Right lobe of liver (tissue), 6 donors: ENCODE measurements at regions not wholly inside any gene's neighbourhood (a gene's known extent, or its start where the extent isn't known, plus 50 kb on each side); places are given as distances from the start of the nearest gene placed in this dataset.
"Not testable (repeated sequence)": the region's sequence is repeated elsewhere in the genome, so short reads cannot be mapped to it uniquely, and the experiment has no call there.

Experiments
- ATAC-seq, 4 donors: fragments of 200-7000 bp; cut with Tn5 transposase; one replicate each; pipeline ENCODE4 v1.9.1; 2020; ENCODE audit warnings: mild to moderate bottlenecking in 4 of 4, moderate library complexity in 4 of 4
- DNase-seq, 3 donors: peaks; one replicate each; pipeline ENCODE4 v3.0.0-alpha.2; 2020
- H3K27ac ChIP-seq, 3 donors: fragments of 200-600 bp; one replicate each; pipeline ENCODE4 v1.8.0; 2022
- H3K27me3 ChIP-seq, 2 donors: fragments of 200-600 bp; one replicate each; pipeline ENCODE4 v1.8.0; 2022
- H3K36me3 ChIP-seq, 4 donors: fragments of 200-600 bp; sonication (generic) in 1 of 4; one replicate each; pipeline versions ENCODE4 v1.5.1 to v1.8.0; 2017 to 2022; ENCODE audit warnings: control low read depth in 1 of 4
- H3K4me1 ChIP-seq, 4 donors: fragments of 200-600 bp; sonication (generic) in 1 of 4; one replicate each; pipeline versions ENCODE4 v1.5.1 to v1.8.0; 2017 to 2022; ENCODE audit warnings: control low read depth in 1 of 4
- H3K4me3 ChIP-seq, 3 donors: fragments of 200-600 bp; one replicate each; pipeline ENCODE4 v1.8.0; 2022
- H3K9me3 ChIP-seq, 4 donors: fragments of 200-600 bp; sonication (generic) in 1 of 4; one replicate each; pipeline versions ENCODE4 v1.5.1 to v1.8.0; 2017 to 2022; ENCODE audit warnings: control low read depth in 1 of 4
- CTCF ChIP-seq, 4 donors: fragments of 200-600 bp in 3 of 4; fragments of 450-650 bp in 1 of 4; IDR thresholded peaks; one replicate each; pipeline versions ENCODE4 v1.5.1 to v1.8.0; 2016 to 2022; ENCODE audit warnings: antibody characterized with exemption in 4 of 4, mild to moderate bottlenecking in 2 of 4
- POLR2A ChIP-seq: fragments of 450-650 bp; IDR thresholded peaks from one replicate; pipeline ENCODE4 v1.6.1; 2017; ENCODE audit warnings: antibody characterized with exemption, mild to moderate bottlenecking
- WGBS: methylation state at CpG from one replicate; pipeline ENCODE4 v1.1.6; 2018; ENCODE audit warnings: low coverage, low lambda C conversion rate; ENCODE audit not compliant: insufficient coverage; ENCODE audit errors: missing lambda C conversion rate; 5-methylcytosine and 5-hydroxymethylcytosine counted together
- intact Hi-C, 2 donors: fragments of 100-400 bp; cut with DNase I; formaldehyde crosslinking; loops; one replicate each; pipeline versions ENCODE4 v1.11.2 to v1.14.1; 2022
- donor health status: DM: no; HTN: yes; CAD: no.
- donor health status: DM: no; HTN: no; CAD: no.
- donor health status: DM: no; HTN: no; CAD: no.
- donor health status: DM: no; HTN: yes; CAD: no.
- donor health status: DM: no; HTN: yes; CAD: no.

- H3K27ac ChIP-seq = no peak overlapping the region
- DNase-seq (no peak), ATAC-seq (no peak)
- intact Hi-C loops = no loop called here
- no peaks in the 10 kb centered on the region for H3K27me3 ChIP-seq
- no peak overlapping the region for H3K4me3 ChIP-seq
- 55% methylated on average over 2 of the region's 2 CpGs for WGBS
- H3K4me1 ChIP-seq = no peaks in the 10 kb centered on the region
- TF ChIP-seq POLR2A = no peak
- no peaks in the 10 kb centered on the region for H3K9me3 ChIP-seq
- H3K36me3 ChIP-seq = no peaks in the 10 kb centered on the region
Observed at GRCh38 chr10:65265451-65265954, 1660.3 kb upstream of the LRRTM3 start.

GRCh38 chr10:65269551-65269950, 1656.3 kb upstream of the LRRTM3 start:
- H3K9me3 ChIP-seq, ATAC-seq, DNase-seq, H3K27ac ChIP-seq, H3K4me1 ChIP-seq, H3K27me3 ChIP-seq, intact Hi-C loops, H3K36me3 ChIP-seq, H3K4me3 ChIP-seq: not testable (repeated sequence)

DNA sequence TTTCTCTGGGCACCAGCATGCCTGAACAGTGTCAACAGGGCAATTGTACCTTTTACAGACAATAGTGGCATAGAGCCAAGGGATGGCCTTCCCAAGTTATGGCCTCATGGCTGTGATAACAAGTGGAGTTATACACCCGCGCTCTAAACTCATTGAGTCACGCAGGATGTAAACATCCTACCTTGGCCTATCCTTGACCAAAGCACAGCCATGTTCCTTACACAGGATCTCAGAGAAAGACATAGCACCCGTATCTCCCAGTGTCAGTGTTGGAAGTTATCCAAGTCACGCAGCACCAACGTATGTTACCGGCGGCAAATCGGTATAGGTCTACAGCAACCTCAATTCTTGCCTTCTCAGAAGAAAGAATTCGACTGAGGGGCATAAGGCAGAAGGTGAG, 1654.9 kb upstream of the LRRTM3 start:
- Histone ChIP-seq H3K4me1 (no peaks in the 10 kb centered on the region), H3K27me3 (no peaks in the 10 kb centered on the region), H3K4me3 (no peak overlapping the region), H3K9me3 (no peaks in the 10 kb centered on the region), H3K36me3 (no peaks in the 10 kb centered on the region), H3K27ac (no peak overlapping the region)
- intact Hi-C loops = no loop called here
- ATAC-seq = no peak
- 93% methylated on average over 10 of the region's 10 CpGs for WGBS
- TF ChIP-seq POLR2A (no peak), CTCF (IDR thresholded peaks at IDR 0.05) (no peak)
- DNase-seq = no peak

- Histone ChIP-seq H3K36me3 (no peaks in the 10 kb centered on the region), H3K4me3 (no peak overlapping the region), H3K27ac (no peak overlapping the region), H3K9me3 (no peaks in the 10 kb centered on the region), H3K4me1 (no peaks in the 10 kb centered on the region), H3K27me3 (no peaks in the 10 kb centered on the region)
- intact Hi-C loops = no loop called here
- ATAC-seq (no peak), DNase-seq (no peak)
- TF ChIP-seq CTCF (IDR thresholded peaks at IDR 0.05) (no peak), POLR2A (no peak)
Observed at GRCh38 chr10:65273115-65273514, 1652.7 kb upstream of the LRRTM3 start.

DNA sequence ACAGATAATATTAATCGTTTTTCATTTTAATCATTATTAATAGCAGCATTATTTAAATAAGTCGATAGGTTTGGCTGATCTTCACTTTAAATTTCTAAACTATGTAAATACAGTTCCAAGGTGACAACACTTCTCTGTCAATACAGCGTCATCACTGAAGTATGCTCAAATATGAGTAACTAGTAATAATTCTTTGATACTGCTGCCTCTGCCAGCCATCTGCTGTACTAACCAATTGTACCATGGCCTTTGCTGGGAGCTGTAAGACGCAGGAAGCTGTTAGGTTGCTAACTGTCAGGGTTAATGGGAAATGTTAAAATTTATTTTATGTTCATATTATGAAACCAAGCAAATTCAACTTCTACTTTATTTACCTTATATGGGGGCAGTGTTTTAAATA, 1650.5 kb upstream of the LRRTM3 start:
- Histone ChIP-seq H3K36me3 (no peaks in the 10 kb centered on the region), H3K9me3 (peaks cover 0 to 2% (median 0%) of the 10 kb centered on the region in 4 donors), H3K4me1 (no peaks in the 10 kb centered on the region), H3K27me3 (no peaks in the 10 kb centered on the region), H3K4me3 (no peak overlapping the region), H3K27ac (no peak overlapping the region)
- WGBS = 44% methylated on average over 4 of the region's 4 CpGs
- intact Hi-C loops = no loop called here
- ATAC-seq (no peak), DNase-seq (no peak)
- TF ChIP-seq POLR2A (no peak), CTCF (IDR thresholded peaks at IDR 0.05) (no peak)

DNA sequence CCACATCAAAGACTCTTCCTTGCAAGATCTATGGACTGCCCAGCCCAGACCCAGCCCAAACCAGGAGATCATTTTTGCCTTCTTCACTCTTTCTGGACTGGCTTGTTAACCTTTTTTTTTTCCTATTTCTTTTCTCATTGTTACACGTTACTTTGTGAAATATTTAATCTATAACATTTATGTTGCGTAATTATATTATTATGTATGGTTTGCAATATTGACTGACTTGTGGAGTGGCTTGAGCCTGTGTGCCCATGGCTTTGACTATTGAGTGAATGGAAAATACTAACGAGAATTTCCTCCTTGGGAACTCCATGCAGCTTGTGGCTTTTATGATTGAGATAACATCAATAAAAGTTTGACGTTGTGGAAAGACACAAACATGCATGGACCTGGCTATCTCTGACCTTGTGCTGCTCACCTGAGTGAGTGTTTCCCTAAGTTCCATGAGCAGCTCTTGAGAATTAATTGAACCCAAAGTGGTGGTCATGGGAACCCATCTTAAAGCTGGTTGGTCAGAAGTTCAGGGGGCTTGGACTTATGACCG, 1641.3 kb upstream of the LRRTM3 start:
- intact Hi-C loops = no loop called here
- Histone ChIP-seq H3K36me3 (no peaks in the 10 kb centered on the region), H3K4me3 (no peak overlapping the region), H3K27me3 (no peaks in the 10 kb centered on the region), H3K9me3 (peaks cover 0 to 6% (median 0%) of the 10 kb centered on the region in 4 donors), H3K4me1 (no peaks in the 10 kb centered on the region), H3K27ac (no peak overlapping the region)
- TF ChIP-seq POLR2A = no peak
- no peak for TF ChIP-seq CTCF (IDR thresholded peaks at IDR 0.05)
- DNase-seq (no peak), ATAC-seq (no peak)
- WGBS = 75% methylated on average over 5 of the region's 5 CpGs

DNA sequence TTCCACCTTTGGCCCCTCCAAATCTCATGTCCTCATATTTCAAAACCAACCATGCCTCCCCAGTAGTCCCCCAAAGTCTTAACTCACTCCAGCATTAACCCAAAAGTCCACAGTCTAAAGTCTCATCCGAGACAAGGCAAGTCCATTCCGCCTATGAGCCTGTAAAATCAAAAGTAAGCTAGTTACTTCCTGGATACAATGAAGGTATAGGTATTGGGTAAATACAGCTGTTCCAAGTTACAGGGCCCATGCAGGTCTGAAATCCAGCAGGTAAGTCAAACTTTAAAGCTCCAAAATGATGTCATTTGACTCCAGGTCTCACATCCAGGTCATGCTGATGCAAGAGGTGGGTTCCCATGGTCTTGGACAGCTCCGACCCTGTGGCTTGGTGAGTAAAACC, 1640.1 kb upstream of the LRRTM3 start:
- H3K9me3 ChIP-seq, H3K36me3 ChIP-seq, H3K4me1 ChIP-seq, intact Hi-C loops, H3K27me3 ChIP-seq, DNase-seq, H3K4me3 ChIP-seq, ATAC-seq, H3K27ac ChIP-seq: not testable (repeated sequence)
- WGBS = 51% methylated on average over 3 of the region's 3 CpGs
